ENCODE measurements at regions not wholly inside any gene's neighbourhood (a gene's known extent, or its start where the extent isn't known, plus 50 kb on each side); places are given as distances from the start of the nearest gene placed in this dataset.
"Not testable (repeated sequence)": the region's sequence is repeated elsewhere in the genome, so short reads cannot be mapped to it uniquely, and the experiment has no call there.

- no peak for DNase-seq (ENCODE audit: low spot score)
These were observed 52.0 kb upstream of the CPM start for GRCh38 chr12:68984796-68985573.

- DNase-seq (ENCODE audit: low spot score): not testable (repeated sequence)
These were observed 64.6 kb upstream of the CPM start for GRCh38 chr12:68997526-68997925.

DNA sequence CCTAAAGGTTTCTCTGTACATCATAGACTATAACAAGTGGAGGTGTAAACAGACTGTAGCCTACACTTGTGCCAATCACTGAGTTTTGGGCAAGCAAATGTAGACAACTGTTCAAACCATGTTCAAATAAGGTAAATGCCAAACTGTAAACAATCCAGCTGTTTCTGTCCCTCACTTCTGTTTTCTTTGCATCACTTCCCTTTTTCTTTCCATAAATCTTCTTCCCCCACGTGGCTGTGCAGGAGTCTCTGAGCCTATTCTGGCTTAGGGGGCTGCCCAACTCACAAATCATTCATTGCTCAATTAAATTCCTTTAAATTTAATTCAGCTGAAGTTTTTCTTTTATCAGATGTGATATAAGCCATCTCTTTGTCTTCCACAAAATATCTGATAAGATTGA is 65.1 kb upstream of the CPM start:
- no peak for DNase-seq (ENCODE audit: low spot score)

DNA sequence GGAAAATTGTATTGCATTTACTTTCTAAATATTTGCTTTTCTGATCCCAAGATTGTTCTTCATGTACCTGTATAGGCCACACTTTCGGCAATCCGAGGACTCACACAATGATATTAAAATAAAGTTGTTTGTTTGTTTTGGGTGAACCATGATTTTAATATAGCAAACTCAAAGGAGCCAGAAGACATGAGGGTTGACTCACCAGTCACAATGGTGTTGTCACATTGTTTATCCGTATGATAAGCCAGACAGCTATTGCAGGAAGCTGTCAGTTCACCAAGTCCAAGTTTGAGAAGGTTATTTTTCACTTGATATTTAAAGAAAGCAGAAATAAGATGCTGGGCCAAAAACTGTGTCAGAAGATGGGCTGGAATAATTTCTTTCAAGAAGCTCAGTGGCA is 67.1 kb upstream of the CPM start:
- no peak for DNase-seq (ENCODE audit: low spot score)

DNA sequence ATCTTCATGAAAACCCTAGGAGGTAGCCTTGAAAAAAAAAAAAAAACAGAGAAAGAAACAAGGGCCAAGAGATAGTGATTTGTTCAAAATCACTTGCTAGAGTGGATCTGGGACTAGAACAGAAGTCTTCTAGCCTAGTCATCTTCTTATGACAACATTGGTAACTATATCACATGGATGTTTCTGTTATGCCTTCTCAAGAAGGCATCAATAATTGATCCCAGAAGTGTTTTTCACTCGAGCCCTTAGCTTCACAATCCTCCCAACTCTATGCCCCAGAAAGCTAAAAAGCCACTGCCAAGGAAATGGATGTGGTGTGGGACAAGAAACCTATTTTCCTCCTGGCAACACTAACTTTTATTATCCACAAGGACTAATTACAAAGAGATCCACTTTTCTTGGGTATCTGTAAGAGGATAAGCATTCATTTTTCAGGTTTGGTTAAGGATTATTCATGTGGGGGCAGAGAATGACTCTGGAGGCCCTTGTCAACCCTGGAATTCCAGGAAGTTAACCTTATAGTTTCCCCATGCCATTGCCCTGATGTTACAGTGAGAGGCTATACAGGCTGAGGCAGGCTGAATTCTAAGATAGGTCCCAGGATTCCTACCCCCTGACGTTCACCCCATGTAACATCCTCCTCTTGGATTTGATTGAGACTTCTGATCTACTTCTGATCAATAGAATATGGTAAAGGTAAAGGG is 67.7 kb upstream of the CPM start:
- DNase-seq (ENCODE audit: low spot score): no peak

- no peak for DNase-seq (ENCODE audit: low spot score)
These were observed 68.3 kb upstream of the CPM start for GRCh38 chr12:69001251-69001650.

GRCh38 chr12:69002969-69003368 is 70.0 kb upstream of the CPM start:
- no peak for DNase-seq (ENCODE audit: low spot score)

DNA sequence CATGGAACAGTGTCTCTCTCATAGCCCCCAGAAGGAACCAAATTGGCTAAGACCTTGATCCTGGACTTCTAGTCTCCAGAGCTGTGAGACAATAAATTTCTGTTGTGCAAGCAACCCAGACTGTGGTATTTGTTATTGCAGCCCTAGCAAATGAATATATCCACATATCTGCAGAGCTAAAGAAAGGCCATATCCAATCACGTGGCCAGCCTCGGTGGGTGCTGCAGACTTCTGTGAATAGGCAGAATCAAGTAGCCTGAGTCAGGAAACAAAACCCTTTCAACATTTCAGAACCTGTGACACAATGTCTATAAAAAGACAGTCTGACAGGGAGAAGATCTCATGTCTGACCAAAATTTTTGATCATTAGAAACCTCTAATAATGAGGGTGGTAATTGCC is 71.0 kb upstream of the CPM start:
- DNase-seq (ENCODE audit: low spot score): no peak

DNA sequence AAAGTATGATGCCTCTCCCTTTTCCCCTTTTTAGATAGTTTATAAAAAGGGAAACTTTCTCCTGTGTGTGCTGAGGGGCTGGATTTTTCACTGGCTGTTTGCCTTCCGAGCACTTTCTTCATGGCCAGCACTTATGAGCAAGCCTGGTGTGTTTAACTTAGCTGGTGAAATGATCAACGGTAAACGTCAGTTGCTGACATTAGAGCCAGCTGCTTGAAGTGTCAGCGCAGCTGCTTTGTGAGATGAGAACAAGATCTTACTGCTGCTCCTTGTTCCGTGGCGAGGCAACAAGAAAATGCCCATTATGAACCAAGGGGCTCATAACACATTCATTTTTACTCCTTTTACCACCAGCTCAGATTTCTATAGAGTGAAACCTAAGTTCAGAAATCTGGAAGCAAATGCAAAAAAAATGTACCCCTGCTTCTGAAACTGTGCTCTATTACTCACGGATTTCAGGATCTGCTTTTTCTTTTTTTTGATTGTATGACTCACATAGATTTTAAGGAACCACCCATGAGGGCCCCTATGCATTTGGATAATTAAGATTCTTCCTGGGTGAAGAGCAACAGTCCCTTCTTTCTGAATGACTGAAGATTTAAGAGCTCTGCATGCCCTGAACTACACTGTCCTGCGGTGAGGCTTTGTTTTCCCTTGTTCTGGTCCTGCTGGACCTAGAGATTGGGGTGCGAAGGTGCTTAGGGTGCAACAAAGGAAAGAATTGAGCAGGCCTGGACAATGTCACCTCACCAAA is 74.3 kb upstream of the CPM start:
- no peak for DNase-seq (ENCODE audit: low spot score)

- no peak for DNase-seq (ENCODE audit: low spot score)
These were observed 74.9 kb upstream of the CPM start for GRCh38 chr12:69007855-69008351.

- no peak for DNase-seq (ENCODE audit: low spot score)
These were observed 75.5 kb upstream of the CPM start for GRCh38 chr12:69008520-69008919.

DNA sequence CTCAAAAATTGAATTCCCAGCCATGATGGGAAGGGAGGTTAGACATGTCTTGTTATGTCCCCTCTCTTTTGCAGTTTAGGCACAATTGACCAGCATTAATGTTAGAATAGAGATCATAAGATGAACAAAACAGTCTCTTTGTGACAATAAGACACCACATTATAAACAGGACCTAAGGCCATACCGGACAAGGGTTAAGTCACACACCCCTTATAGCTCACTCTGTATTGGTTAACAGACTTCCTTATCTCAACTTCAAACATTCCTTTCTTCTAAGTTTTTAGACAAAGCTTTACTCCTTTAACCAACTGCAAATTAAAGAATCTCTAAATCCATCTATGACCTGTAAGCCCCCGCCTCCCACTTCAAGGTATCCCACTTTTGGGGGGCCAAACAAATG is 81.1 kb upstream of the CPM start:
- DNase-seq (ENCODE audit: low spot score): no peak

DNA sequence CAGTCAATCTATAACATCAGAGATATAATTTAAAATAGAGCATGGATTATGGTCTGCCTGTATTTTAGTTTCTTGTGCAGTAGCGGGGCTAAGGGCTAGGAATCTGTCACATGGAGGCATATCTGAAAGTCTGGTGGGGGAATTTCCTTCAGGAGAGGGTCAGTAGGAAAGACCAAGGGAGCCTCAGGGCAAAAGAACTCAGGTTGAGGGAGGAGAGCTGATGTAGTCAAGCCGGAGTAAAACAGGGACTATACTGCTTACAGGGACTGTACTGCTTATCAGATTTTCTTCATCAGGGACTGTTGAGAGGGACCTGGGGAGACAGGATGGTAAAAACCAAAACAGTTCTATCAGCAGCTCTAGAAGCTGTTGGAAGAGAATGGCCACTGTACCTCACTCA is 82.0 kb upstream of the CPM start:
- DNase-seq (ENCODE audit: low spot score): no peak

DNA sequence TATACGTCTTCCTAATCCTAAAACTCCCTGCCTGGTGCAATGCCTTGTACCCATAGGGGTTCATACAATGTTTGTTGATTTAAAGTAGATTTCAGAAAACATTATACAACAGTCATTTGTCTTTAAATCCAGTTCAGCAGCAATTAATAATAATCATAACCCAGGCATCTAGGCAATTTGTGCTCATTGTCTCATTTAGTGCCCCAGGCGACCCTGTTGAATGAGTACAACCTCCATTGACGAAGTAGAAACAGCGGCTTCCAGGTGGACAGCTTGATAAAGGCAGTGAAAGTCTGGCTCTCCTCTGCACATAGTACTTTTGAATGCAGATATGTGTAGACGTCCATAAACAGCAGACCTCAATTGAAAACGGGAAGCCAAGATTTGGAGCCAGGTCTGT is 82.9 kb upstream of the CPM start:
- DNase-seq (ENCODE audit: low spot score): no peak

- DNase-seq (ENCODE audit: low spot score): no peak
These were observed 86.1 kb upstream of the CPM start for GRCh38 chr12:69019082-69019481.

DNA sequence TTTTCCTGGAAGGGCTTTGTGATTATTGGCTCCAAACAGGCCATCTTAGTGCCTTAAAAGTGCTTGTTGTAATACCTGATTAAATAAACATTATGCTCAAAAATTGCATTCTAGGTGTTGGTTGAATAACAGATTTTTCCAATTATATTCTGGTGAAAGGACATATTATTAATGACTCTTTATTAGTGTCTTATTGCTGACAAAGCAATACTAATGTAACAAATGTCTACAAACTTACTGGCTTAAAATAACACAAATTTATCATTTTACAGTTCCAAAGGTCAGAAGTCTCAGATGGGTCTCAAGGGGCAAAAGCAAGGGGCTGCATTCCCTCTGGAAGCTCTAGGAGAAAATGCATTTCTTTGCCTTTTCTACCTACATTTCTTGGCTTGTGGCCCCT is 86.9 kb upstream of the CPM start:
- DNase-seq (ENCODE audit: low spot score): no peak

DNA sequence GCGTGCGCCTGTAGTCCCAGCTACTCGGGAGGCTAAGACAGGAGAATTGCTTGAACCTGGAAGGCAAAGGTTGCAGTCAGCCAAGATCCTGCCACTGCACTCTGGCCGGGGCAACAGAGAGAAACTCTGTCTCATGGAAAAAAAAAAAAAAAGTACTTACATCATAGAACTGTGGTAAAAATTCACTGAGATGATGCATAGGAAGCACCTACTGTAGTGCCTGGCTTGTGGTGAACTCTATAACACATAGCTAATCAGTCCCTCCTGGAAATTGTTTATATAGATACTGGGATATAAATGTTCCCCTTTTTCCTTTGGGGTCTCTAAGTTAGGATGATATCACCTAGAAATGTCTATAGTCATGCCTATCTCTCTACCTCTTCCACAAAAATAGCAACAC is 89.7 kb upstream of the CPM start:
- no peak for DNase-seq (ENCODE audit: low spot score)

GRCh38 chr12:69023840-69024239 is 90.9 kb upstream of the CPM start:
- no peak for DNase-seq (ENCODE audit: low spot score)

- DNase-seq (ENCODE audit: low spot score): no peak
These were observed 91.4 kb upstream of the CPM start for GRCh38 chr12:69024413-69024812.

GRCh38 chr12:69024907-69025306 is 91.9 kb upstream of the CPM start:
- no peak for DNase-seq (ENCODE audit: low spot score)

GRCh38 chr12:69026336-69026735 is 93.4 kb upstream of the CPM start:
- no peak for DNase-seq (ENCODE audit: low spot score)

- peak; percentile 76 for DNase-seq (ENCODE audit: low spot score)
These were observed 94.5 kb upstream of the CPM start for GRCh38 chr12:69027411-69027881.
